ENCODE measurements at regions not wholly inside any gene's neighbourhood (a gene's known extent, or its start where the extent isn't known, plus 50 kb on each side); places are given as distances from the start of the nearest gene placed in this dataset.

DNA sequence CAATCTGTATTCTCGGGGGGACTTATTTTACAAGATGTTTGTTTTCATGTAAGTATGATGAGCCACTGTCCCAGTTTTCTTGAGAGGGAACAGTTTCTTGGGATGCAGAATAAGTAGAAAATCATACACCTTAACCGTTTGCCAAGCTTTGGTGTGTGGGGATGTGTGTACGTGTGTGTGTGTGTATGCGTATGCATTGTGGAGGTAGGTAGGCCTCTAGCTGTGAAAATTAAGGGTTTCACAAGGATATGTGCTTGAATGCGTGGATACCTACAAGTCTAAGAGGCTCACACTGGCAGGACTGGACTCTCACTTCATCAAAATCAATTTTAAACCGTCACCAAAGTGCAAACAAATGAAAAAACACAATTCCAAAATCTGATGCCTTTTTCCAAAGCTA is 204.2 kb upstream of the RBMS1 start:
- no peaks in the 10 kb centered on the region for H3K27me3 ChIP-seq (ENCODE audit: control insufficient read depth, insufficient read depth, low read length)
- TF ChIP-seq, protein P1, sequence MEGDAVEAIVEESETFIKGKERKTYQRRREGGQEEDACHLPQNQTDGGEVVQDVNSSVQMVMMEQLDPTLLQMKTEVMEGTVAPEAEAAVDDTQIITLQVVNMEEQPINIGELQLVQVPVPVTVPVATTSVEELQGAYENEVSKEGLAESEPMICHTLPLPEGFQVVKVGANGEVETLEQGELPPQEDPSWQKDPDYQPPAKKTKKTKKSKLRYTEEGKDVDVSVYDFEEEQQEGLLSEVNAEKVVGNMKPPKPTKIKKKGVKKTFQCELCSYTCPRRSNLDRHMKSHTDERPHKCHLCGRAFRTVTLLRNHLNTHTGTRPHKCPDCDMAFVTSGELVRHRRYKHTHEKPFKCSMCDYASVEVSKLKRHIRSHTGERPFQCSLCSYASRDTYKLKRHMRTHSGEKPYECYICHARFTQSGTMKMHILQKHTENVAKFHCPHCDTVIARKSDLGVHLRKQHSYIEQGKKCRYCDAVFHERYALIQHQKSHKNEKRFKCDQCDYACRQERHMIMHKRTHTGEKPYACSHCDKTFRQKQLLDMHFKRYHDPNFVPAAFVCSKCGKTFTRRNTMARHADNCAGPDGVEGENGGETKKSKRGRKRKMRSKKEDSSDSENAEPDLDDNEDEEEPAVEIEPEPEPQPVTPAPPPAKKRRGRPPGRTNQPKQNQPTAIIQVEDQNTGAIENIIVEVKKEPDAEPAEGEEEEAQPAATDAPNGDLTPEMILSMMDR (IDR thresholded peaks at IDR 0.05; ENCODE audit: insufficient read depth, low read length, severe bottlenecking), result no peak
- H3K4me3 ChIP-seq (ENCODE audit: low read depth, low read length), result no peak overlapping the region
- DNase-seq (ENCODE audit: low read depth) (no peak), FAIRE-seq (no peak)
- H3K36me3 ChIP-seq (ENCODE audit: control insufficient read depth, insufficient read depth, low read length), result no peaks in the 10 kb centered on the region

DNA sequence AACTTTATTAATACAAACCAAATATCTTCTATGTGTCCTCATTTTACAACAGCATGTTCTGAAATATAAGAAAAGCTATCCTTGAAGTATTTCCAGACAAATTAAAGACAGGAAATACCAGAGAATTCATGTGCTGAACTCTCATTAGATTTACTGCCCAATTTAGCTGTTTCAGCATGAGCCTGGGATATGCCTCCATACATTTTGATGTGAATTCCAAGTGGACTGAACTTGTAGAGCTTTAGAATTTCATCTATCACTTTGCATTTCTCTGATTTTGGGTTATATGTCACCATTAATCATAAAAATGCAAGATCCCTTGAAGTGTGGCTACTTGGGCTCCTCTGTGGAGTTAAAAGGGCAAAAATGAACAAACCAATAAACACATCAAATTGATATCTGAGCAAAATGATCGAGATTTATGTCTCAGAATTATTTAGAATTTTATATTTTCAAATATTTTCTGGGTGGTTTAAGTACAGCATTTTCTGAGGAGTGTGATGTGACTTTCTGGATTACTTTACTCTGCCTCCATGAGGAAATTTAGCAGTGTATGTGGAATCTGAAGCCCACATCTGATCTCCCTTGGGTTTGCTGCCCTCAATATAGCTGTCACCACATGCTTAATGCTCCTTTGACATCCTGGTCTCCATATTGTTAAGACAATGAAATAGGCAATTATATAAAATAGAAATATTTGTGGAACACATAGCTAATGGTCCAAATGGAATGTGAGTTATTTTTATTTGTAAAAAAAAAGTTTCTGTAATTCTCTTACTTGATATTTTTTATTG is 206.6 kb upstream of the RBMS1 start:
- FAIRE-seq (no peak), DNase-seq (ENCODE audit: low read depth) (no peak)
- TF ChIP-seq, protein P1 (IDR thresholded peaks at IDR 0.05; ENCODE audit: insufficient read depth, low read length, severe bottlenecking), result no peak
- Histone ChIP-seq H3K4me3 (ENCODE audit: low read depth, low read length) (no peak overlapping the region), H3K27me3 (ENCODE audit: control insufficient read depth, insufficient read depth, low read length) (no peaks in the 10 kb centered on the region), H3K36me3 (ENCODE audit: control insufficient read depth, insufficient read depth, low read length) (no peaks in the 10 kb centered on the region)

DNA sequence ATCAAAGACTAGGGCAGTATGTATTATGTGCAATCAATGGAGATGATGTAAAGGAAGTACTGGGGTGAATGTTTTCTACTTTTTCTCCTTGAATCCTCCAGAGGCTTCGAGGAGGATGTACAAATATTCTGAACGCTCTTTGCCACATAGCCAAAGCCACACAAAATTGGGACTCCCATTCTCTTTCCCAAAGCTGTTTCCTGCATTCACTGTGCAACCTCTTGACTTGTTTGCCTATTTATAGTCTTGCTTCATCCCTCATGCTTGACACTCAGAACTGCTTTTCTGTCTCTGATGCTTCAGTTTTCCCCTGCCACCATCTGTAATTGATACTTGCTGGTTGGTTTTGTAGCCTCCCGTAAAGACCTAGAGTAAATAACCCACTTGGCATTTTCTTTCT is 208.2 kb upstream of the RBMS1 start:
- FAIRE-seq, result no peak
- no peak overlapping the region for H3K4me3 ChIP-seq (ENCODE audit: low read depth, low read length)
- H3K36me3 ChIP-seq (ENCODE audit: control insufficient read depth, insufficient read depth, low read length), result no peaks in the 10 kb centered on the region
- H3K27me3 ChIP-seq (ENCODE audit: control insufficient read depth, insufficient read depth, low read length), result no peaks in the 10 kb centered on the region
- TF ChIP-seq, protein P1 (IDR thresholded peaks at IDR 0.05; ENCODE audit: insufficient read depth, low read length, severe bottlenecking), result no peak
- DNase-seq (ENCODE audit: low read depth), result no peak

DNA sequence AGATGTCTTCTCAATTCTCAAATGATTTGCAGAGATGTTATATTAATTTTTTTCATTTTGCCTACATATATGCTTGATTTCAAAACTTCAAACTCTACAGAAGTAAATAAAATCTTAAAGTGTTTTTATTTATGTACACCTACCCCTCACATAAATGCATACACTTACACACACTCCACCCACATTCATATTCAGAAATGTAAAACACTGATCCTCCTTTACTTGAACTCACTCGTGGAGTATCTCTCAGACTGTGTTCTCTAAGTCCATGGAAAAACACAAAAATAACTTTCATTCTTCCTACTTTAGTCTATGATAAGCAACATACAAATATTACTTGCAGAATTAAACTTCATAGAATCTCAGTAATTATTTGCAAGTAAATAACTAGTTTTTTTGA is 209.1 kb upstream of the RBMS1 start:
- Histone ChIP-seq H3K4me3 (ENCODE audit: low read depth, low read length) (no peak overlapping the region), H3K27me3 (ENCODE audit: control insufficient read depth, insufficient read depth, low read length) (no peaks in the 10 kb centered on the region), H3K36me3 (ENCODE audit: control insufficient read depth, insufficient read depth, low read length) (no peaks in the 10 kb centered on the region)
- DNase-seq (ENCODE audit: low read depth) (no peak), FAIRE-seq (no peak)
- TF ChIP-seq, protein P1 (IDR thresholded peaks at IDR 0.05; ENCODE audit: insufficient read depth, low read length, severe bottlenecking), result no peak

DNA sequence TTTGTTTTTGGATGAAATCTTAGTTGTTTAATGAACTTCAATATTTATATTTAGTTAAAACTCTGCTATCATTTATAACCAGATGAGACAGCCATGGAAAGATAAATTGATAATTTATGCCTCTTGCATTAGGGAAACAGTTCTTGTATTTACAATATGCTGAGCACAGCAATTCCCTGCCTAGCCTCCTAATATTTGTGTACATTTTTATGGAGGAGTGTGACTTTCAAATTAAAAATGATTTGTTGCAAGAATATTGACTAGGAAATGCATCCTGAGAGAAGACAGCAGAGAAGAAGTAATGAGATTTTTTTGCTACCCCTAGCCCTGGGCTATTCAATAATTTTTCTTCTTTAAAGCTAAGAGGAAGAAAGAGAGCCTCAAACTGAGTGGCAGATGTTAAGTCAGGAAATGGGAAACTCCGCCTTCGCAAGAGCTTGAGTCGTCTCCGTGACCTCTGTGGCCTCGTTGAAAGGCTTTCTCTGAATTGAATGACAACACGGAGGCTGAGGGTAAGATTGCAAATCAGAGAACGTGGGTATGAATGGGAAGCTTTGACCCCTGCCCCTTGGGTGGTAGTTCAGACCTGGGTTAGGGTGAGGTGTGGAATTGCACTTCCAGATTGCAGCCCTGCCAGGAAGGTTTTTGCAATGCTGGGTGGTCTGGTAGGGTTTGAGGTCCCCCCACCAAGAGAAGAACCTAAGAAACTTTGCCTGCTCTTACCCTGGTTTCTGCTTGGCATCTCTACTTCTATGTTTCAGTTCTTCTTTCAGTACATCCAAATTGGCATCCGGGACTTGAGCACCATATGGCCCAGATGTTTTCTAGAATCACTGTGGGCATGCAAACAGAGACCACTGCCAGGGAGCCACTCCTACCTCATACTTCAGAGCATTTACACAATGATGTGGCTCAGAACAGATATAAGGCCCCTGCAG is 210.3 kb upstream of the RBMS1 start:
- TF ChIP-seq, protein P1 (IDR thresholded peaks at IDR 0.05; ENCODE audit: insufficient read depth, low read length, severe bottlenecking), result no peak
- Histone ChIP-seq H3K27me3 (ENCODE audit: control insufficient read depth, insufficient read depth, low read length) (no peaks in the 10 kb centered on the region), H3K36me3 (ENCODE audit: control insufficient read depth, insufficient read depth, low read length) (no peaks in the 10 kb centered on the region), H3K4me3 (ENCODE audit: low read depth, low read length) (no peak overlapping the region)
- DNase-seq (ENCODE audit: low read depth), result no peak
- no peak for FAIRE-seq

All from bronchial epithelial cell (primary cell).